ENCODE measurements at regions not wholly inside any gene's neighbourhood (a gene's known extent, or its start where the extent isn't known, plus 50 kb on each side); places are given as distances from the start of the nearest gene placed in this dataset.

GRCh38 chr1:82786883-82787282, 986.1 kb downstream of the ADGRL2 start:
- no peak overlapping the region for H3K27ac ChIP-seq
- TF ChIP-seq CTCF (IDR thresholded peaks at IDR 0.05), result no peak
- no peak for TF ChIP-seq POLR2AphosphoS5 (IDR thresholded peaks at IDR 0.05)
- no peak for TF ChIP-seq POLR2A (IDR thresholded peaks at IDR 0.05)
- intact Hi-C loops (cut with DNase I; ENCODE audit: low total_unique reads), result no loop called here

DNA sequence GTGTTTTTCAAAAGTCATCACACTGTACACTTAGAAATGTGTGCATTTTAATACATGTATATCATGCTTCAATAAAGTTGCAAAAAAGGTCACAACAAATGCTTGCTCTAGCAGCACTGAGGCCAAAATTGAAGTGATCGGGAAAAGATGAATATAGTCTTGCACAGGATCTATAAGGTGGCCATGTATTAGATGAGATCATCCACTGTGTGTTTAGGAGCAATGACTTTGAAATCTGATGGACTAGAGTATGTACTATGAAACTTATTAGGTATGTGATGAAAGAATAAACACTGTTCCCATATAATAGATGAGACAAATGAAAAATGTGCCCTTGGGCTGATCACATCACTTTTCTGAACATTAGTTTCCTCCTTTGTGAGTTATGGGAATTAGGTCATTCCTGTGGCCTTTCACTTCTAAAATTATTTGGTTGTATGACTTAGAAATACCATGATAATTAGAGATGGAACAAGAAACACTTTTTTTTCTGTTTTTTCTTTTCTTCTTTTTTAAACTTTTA, 984.6 kb downstream of the ADGRL2 start:
- intact Hi-C loops (cut with DNase I; ENCODE audit: low total_unique reads), result no loop called here
- H3K4me1 ChIP-seq, result no peaks in the 10 kb centered on the region
- DNase-seq (ENCODE audit: low spot score in 2 of 2), result no peak
- H3K36me3 ChIP-seq, result no peaks in the 10 kb centered on the region
- TF ChIP-seq POLR2A (IDR thresholded peaks at IDR 0.05) (no peak), POLR2AphosphoS5 (IDR thresholded peaks at IDR 0.05) (no peak), CTCF (IDR thresholded peaks at IDR 0.05) (no peak)
- no peak overlapping the region for H3K4me3 ChIP-seq
- no peak overlapping the region for H3K27ac ChIP-seq
- H3K27me3 ChIP-seq, result no peaks in the 10 kb centered on the region
- peaks cover 0 to 6% of the 10 kb centered on the region in 2 donors for H3K9me3 ChIP-seq

More at GRCh38 chr1:82786883-82787282, 986.1 kb downstream of the ADGRL2 start:
- DNase-seq (ENCODE audit: low spot score in 2 of 2), result no peak
- Histone ChIP-seq H3K4me1 (no peaks in the 10 kb centered on the region), H3K9me3 (peaks cover 6 to 22% of the 10 kb centered on the region in 2 donors), H3K36me3 (no peaks in the 10 kb centered on the region), H3K4me3 (no peak overlapping the region), H3K27me3 (no peaks in the 10 kb centered on the region)

GRCh38 chr1:82783044-82783443, 982.3 kb downstream of the ADGRL2 start:
- H3K36me3 ChIP-seq, result no peaks in the 10 kb centered on the region
- no peaks in the 10 kb centered on the region for H3K9me3 ChIP-seq
- intact Hi-C loops (cut with DNase I; ENCODE audit: low total_unique reads), result no loop called here
- no peak for DNase-seq (ENCODE audit: low spot score in 2 of 2)
- no peak overlapping the region for H3K4me3 ChIP-seq
- TF ChIP-seq CTCF (IDR thresholded peaks at IDR 0.05) (no peak), POLR2AphosphoS5 (IDR thresholded peaks at IDR 0.05) (no peak), POLR2A (IDR thresholded peaks at IDR 0.05) (no peak)
- H3K4me1 ChIP-seq, result no peaks in the 10 kb centered on the region
- H3K27ac ChIP-seq, result no peak overlapping the region
- H3K27me3 ChIP-seq, result no peaks in the 10 kb centered on the region

DNA sequence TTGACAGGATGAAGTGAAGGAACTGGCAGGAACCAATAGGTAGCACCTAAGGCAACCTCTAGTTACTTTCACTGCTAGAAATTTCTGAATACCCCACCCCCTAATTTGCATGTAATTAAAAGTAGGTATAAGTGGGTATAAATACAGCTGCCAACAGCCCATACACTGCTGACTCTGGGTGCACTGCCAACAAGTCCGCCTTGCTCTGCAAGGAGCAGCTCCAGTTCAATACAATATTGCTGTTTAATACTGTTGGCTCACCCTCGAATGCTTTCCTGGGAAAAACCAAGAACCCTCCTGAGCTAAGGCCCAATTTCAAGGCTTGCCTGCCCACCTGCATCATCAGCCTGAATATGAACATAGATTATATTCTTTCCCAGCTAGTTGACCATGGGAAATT, 981.9 kb downstream of the ADGRL2 start:
- no peaks in the 10 kb centered on the region for H3K9me3 ChIP-seq
- DNase-seq (ENCODE audit: low spot score in 2 of 2), result no peak
- no peaks in the 10 kb centered on the region for H3K4me1 ChIP-seq
- intact Hi-C loops (cut with DNase I; ENCODE audit: low total_unique reads), result no loop called here
- no peaks in the 10 kb centered on the region for H3K27me3 ChIP-seq
- no peak for TF ChIP-seq CTCF (IDR thresholded peaks at IDR 0.05)
- TF ChIP-seq POLR2AphosphoS5 (IDR thresholded peaks at IDR 0.05), result no peak
- TF ChIP-seq POLR2A (IDR thresholded peaks at IDR 0.05), result no peak
- H3K27ac ChIP-seq, result no peak overlapping the region
- no peaks in the 10 kb centered on the region for H3K36me3 ChIP-seq
- no peak overlapping the region for H3K4me3 ChIP-seq

DNA sequence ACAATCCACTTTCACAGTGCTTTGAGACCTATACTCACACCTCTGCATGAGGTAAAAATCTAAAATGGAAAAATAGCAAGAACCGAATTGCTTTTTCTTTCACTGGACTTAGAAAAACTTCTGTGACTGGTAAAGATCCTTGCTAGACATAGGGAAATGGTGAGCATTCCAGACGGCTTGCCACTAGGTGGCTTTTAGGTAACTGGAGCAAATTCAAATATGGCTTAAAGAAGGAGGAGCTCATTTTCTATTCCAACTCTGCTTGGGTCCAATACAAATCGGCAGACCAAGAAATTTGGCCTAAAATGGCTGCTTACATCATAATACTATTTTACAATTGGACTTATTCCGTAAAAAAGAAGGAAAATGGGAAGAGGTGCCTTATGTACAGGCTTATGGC, 977.9 kb downstream of the ADGRL2 start:
- Histone ChIP-seq H3K9me3 (no peaks in the 10 kb centered on the region), H3K4me3 (no peak overlapping the region), H3K27ac (no peak overlapping the region), H3K36me3 (no peaks in the 10 kb centered on the region), H3K4me1 (no peaks in the 10 kb centered on the region), H3K27me3 (no peaks in the 10 kb centered on the region)
- TF ChIP-seq POLR2AphosphoS5 (IDR thresholded peaks at IDR 0.05) (no peak), CTCF (IDR thresholded peaks at IDR 0.05) (no peak), POLR2A (IDR thresholded peaks at IDR 0.05) (no peak)
- no peak for DNase-seq (ENCODE audit: low spot score in 2 of 2)
- intact Hi-C loops (cut with DNase I; ENCODE audit: low total_unique reads), result no loop called here
